Activated CD8-positive, alpha-beta memory T cell treated with anti-CD3 and anti-CD28 coated beads, Interleukin-2, amount 50 U/mL, for 4 hours (primary cell): ENCODE measurements at regions not wholly inside any gene's neighbourhood (a gene's known extent, or its start where the extent isn't known, plus 50 kb on each side); places are given as distances from the start of the nearest gene placed in this dataset.

Source experiments
- DNase-seq: peaks from one replicate; pipeline ENCODE4 v3.0.0-alpha.2; 2020

GRCh38 chr6:156725712-156726111, 51.5 kb upstream of the ARID1B start:
- no peak for DNase-seq

GRCh38 chr6:156720691-156721685, 56.2 kb upstream of the ARID1B start:
- DNase-seq = no peak

DNA sequence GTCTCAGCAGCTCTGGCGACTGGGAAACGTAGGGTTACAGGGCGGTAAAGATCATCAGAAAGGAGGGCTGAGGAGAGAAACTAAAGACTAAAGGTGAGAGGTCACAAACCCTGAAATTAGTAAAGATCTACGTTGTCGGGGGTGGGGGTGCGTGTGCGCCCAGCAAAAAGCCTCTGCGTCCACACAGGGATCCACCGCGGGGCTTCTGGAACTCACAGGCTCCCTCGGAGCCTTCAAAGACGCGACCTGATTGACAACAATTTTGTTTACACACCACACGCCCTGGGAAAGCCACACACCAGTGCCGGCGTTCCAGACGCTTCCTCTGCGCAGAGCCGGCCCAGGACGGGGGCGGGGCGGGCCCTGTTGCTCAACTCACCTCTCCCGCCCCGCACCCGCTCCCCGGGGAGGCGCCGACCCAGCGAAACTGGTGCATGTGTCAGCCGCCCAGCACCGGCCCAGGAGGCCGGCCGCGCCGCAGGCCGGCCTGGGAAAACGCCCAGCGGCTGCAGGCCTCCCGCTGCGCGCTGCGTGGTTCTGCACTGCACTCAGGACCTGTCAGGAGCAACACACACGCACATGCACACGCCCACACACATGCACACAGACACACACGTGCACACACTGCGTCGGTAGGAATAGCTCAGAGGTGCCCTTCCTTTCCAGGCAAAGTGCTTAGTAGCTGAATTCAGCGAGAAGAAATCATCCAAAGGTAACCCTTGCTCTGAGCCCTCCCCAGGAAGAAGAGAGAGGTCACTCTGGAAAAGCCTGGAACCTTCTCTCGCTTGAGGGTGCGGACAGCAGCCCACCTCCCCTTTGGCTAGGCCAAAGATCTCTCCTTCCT, 57.2 kb upstream of the ARID1B start:
- peak; percentile 76 for DNase-seq

GRCh38 chr6:156719395-156719719, 57.8 kb upstream of the ARID1B start:
- DNase-seq = no peak

DNA sequence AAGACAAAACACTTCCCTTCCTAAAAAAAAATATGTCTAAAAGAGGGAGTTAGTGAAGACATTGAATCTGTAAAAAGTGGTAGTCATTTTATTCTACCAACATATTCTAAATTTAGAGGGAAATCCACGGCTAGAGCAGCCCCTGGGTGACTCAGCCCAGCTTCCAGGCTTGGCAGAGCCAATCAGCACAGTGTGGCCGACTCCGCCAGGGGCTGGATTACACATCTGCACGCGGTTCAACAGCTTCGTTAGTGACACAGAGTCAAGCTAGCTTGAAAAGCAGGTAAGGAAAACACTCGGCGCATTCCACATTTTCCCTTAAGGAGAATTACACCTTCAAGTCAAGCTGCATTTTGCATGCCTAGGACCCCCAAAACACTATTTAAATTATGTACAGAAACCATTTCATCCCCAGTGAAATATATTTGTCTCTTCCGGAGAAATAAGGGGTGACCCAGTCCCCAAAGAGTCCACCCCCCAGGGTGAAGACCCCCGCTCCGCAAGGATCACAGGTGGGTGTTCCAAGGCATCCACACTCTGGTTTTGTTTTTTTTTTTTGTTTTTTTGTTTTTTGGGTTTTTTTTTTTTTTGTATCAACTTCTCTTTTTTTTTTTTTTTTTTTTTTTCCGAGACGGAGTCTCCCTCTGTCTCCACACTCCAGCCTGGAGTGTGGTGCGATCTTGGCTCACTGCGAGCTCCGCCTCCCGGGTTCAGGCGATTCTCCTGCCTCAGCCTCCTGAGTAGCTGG, 58.4 kb upstream of the ARID1B start:
- DNase-seq = no peak

- no peak for DNase-seq
These were observed 59.6 kb upstream of the ARID1B start for GRCh38 chr6:156717542-156717941.

DNA sequence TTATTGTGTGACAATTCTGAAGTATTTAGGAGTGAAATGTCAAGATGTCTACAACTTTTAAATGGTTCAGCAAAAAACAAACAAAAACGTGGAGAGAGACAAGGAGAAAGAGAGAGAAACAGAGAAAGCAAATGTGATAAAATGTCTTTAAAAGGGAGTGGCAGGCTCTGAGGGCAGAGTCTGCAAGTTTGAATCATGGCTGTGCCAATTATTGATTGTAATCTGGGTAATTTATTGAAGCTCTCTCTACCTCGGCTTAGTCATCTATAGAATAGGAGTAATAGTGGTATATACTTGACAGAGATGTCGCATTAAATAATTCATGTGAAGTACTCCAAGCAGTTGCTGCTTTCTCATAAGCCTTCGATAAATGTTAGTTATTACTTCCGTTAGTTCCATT, 61.3 kb upstream of the ARID1B start:
- DNase-seq = no peak

DNA sequence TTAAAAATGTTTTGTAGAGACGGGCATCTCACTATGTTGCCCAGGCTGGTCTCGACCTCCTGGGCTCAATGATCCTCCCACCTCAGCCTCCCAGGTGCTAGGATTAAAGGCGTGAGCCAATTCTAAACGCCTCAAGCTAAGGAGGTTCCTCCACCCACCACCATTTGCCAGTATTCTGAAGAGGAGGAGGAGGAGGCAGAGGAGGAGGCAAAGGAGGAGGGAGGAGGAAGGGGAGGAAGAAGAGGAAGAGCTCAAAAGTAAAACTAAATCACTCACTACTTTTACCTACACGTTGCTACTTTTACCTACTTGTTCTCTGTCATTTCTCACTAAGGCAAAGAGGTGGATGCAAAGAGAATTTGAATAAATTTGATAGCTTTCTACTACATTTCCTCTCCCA, 63.6 kb upstream of the ARID1B start:
- no peak for DNase-seq

GRCh38 chr6:156710479-156710878, 66.7 kb upstream of the ARID1B start:
- DNase-seq = no peak

DNA sequence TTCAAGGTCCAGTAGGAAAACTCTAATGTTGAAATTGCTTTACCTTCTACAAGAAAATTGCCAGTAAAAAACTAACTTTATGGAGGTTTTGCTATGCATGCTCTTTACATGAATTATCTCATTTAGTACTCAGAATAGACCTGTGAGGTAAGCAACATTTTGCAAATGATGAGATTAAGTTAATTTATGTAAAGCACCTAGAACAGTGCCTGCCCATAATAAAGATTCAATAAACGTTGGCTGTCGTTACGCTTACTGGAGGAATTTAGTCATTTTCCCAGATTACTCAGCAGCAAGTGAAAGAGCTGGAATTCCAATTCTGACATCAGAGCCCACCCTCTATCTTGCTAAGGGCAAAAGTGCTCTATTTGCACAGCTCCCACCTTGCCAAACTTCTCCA, 69.4 kb upstream of the ARID1B start:
- DNase-seq = no peak

DNA sequence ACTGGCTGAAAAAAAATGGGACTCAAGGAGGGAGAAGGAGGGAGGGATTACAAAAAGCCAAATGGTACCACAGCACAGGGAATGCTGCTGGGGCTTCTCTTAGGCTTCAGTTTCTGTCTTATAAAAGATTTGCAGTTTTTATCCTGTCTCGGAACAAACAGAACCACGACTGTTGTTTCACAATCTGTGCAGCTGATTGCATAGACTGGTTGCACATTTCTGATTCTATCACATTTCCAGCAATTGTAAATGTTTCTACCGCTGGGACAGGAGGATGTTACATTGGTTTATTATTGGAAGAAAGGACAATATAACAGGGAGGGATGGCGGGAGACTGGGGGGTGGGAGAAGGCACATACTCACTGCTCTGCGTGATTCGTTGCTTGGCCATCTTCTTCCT, 73.5 kb upstream of the ARID1B start:
- DNase-seq = no peak

- no peak for DNase-seq
These were observed 75.2 kb upstream of the ARID1B start for GRCh38 chr6:156701966-156702365.

- no peak for DNase-seq
These were observed 76.6 kb upstream of the ARID1B start for GRCh38 chr6:156700440-156701057.

DNA sequence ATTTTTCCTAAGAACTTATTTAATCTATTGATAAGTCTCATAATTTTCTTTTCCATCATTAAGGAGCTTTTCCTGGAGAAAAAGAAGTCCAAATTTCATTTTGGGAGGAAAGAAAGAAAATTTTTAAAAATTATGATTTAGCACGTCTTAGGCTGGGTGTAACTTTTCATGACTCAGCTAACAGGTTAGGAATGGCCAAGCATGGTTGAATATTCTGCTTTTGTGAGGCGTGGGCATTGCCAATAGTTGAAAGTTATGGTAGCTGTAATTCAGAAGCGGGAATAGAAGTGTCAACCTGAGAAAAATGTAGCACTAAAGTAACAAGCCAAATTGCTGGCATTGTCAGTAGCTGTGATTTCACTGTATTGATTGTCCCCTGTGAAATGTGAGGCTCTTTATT, 77.2 kb upstream of the ARID1B start:
- DNase-seq = no peak

GRCh38 chr6:156699017-156699421, 78.2 kb upstream of the ARID1B start:
- no peak for DNase-seq

GRCh38 chr6:156698239-156699016, 78.8 kb upstream of the ARID1B start:
- no peak for DNase-seq

GRCh38 chr6:156697225-156697830, 79.8 kb upstream of the ARID1B start:
- no peak for DNase-seq

- DNase-seq = no peak
These were observed 81.4 kb upstream of the ARID1B start for GRCh38 chr6:156695742-156696141.

DNA sequence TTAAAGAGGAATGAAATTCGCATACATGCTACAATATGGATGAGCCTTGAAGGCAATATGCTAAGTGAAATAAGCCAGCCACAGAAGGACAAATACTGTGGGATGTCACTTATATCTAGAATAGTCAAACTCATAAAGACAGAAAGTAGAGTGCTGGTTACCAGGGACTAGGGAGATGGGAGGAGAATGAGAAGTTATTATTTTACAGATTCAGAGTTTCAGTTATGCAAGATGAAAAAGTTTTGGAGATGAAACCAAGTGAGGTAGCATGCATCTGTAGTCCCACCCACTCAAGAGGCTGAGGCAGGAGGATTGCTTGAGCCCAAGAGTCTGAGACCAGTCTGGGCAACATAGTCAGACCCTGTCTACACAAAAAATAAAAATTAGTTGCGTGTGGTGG, 82.5 kb upstream of the ARID1B start:
- DNase-seq = no peak

GRCh38 chr6:156691018-156691417, 86.2 kb upstream of the ARID1B start:
- no peak for DNase-seq

DNA sequence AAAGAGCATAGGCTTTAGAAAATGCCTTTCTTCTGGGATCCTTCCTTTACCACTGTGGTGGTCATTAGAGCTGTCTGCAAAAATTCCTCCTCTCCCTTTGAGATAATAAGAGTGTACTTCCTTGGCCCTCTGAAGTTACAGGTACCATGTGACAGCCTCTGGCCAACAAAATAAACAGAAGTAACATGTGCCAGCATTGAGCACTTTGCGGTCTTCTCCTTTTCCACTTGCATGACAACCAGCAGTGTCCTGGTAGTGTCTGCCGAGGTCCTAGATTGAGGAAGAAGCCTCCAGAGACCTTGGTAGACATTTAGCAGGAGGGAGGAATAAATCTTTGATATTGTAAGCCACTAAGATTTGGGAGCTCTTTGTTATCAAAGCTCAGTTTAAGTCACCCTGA, 87.5 kb upstream of the ARID1B start:
- no peak for DNase-seq

DNA sequence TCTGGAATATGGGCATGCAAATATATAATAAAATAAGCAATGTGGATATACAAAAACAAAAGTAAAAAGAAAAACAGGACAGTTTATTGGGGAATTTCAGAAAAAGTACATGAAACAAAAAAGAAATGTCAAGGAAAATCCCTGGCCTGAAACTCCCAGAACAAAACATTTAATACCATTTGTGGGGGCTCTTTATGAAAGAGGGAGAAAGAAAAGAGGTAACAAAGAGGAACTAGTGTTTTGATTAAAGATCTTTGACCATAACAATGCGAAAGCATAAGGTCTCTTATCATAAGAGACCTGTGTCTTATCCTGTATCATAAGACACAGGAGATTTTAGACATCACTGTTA, 88.6 kb upstream of the ARID1B start:
- DNase-seq = no peak
